Activated CD4-positive, alpha-beta T cell treated with anti-CD3 and anti-CD28 coated beads, Interleukin-2, amount 10 ng/mL, durations not matched to agents 24 days and 14 days (primary cell): ENCODE measurements at regions not wholly inside any gene's neighbourhood (a gene's known extent, or its start where the extent isn't known, plus 50 kb on each side); places are given as distances from the start of the nearest gene placed in this dataset.

Source experiments
- DNase-seq: peaks from one replicate; pipeline ENCODE4 v3.0.0; 2022
- H3K27ac Mint-ChIP-seq: one replicate; pipeline ENCODE4 v1.8.0; 2022; ENCODE audit warnings: mild to moderate bottlenecking, mixed read lengths
- H3K27me3 Mint-ChIP-seq: one replicate; pipeline ENCODE4 v1.8.0; 2022; ENCODE audit warnings: mixed read lengths
- H3K36me3 Mint-ChIP-seq: one replicate; pipeline ENCODE4 v1.8.0; 2022; ENCODE audit warnings: low read depth, mild to moderate bottlenecking, mixed read lengths
- H3K4me1 Mint-ChIP-seq: one replicate; pipeline ENCODE4 v1.8.0; 2021; ENCODE audit warnings: mixed read lengths
- H3K4me3 Mint-ChIP-seq: one replicate; pipeline ENCODE4 v1.8.0; 2022; ENCODE audit warnings: mild to moderate bottlenecking, moderate library complexity, mixed read lengths
- H3K9me3 Mint-ChIP-seq: one replicate; pipeline ENCODE4 v1.8.0; 2021; ENCODE audit warnings: mixed read lengths
- intact Hi-C: fragments of 100-400 bp; cut with micrococcal nuclease; formaldehyde crosslinking; loops from one replicate; pipeline ENCODE4 v1.15.1; 2023

GRCh38 chr12:105699209-105699608 is 368.7 kb downstream of the C12orf75 start:
- intact Hi-C loops: no loop called here
- Mint-ChIP-seq H3K27me3 (peaks cover 4% of the 10 kb centered on the region), H3K9me3 (peaks cover 7% of the 10 kb centered on the region), H3K4me1 (peaks cover 2% of the 10 kb centered on the region), H3K36me3 (no peaks in the 10 kb centered on the region), H3K4me3 (no peak overlapping the region), H3K27ac (no peak overlapping the region)
- DNase-seq: no peak

GRCh38 chr12:105704787-105705186 is 374.3 kb downstream of the C12orf75 start:
- no peak for DNase-seq
- Mint-ChIP-seq H3K36me3 (no peaks in the 10 kb centered on the region), H3K9me3 (no peaks in the 10 kb centered on the region), H3K27me3 (peaks cover 4% of the 10 kb centered on the region), H3K27ac (no peak overlapping the region), H3K4me1 (no peaks in the 10 kb centered on the region), H3K4me3 (no peak overlapping the region)
- intact Hi-C loops: no loop called here

- H3K27me3 Mint-ChIP-seq: peaks cover 4% of the 10 kb centered on the region
- DNase-seq: no peak
- no peaks in the 10 kb centered on the region for H3K36me3 Mint-ChIP-seq
- H3K27ac Mint-ChIP-seq: no peak overlapping the region
- no peak overlapping the region for H3K4me3 Mint-ChIP-seq
- H3K4me1 Mint-ChIP-seq: no peaks in the 10 kb centered on the region
- intact Hi-C loops: no loop called here
- no peaks in the 10 kb centered on the region for H3K9me3 Mint-ChIP-seq
Observed at GRCh38 chr12:105705235-105705634, 374.7 kb downstream of the C12orf75 start.

- intact Hi-C loops: no loop called here
- no peak for DNase-seq
- no peaks in the 10 kb centered on the region for H3K36me3 Mint-ChIP-seq
- no peaks in the 10 kb centered on the region for H3K4me1 Mint-ChIP-seq
- no peaks in the 10 kb centered on the region for H3K9me3 Mint-ChIP-seq
- no peaks in the 10 kb centered on the region for H3K27me3 Mint-ChIP-seq
- H3K27ac Mint-ChIP-seq: no peak overlapping the region
- no peak overlapping the region for H3K4me3 Mint-ChIP-seq
Observed at GRCh38 chr12:105705765-105706164, 375.3 kb downstream of the C12orf75 start.

GRCh38 chr12:105706321-105706972 is 376.0 kb downstream of the C12orf75 start:
- intact Hi-C loops: no loop called here
- no peak overlapping the region for H3K4me3 Mint-ChIP-seq
- DNase-seq: no peak
- H3K27ac Mint-ChIP-seq: no peak overlapping the region
- H3K27me3 Mint-ChIP-seq: no peaks in the 10 kb centered on the region
- no peaks in the 10 kb centered on the region for H3K4me1 Mint-ChIP-seq
- no peaks in the 10 kb centered on the region for H3K9me3 Mint-ChIP-seq
- no peaks in the 10 kb centered on the region for H3K36me3 Mint-ChIP-seq

GRCh38 chr12:105706973-105707334 is 376.5 kb downstream of the C12orf75 start:
- no peaks in the 10 kb centered on the region for H3K36me3 Mint-ChIP-seq
- intact Hi-C loops: no loop called here
- no peaks in the 10 kb centered on the region for H3K4me1 Mint-ChIP-seq
- no peaks in the 10 kb centered on the region for H3K9me3 Mint-ChIP-seq
- DNase-seq: no peak
- H3K4me3 Mint-ChIP-seq: no peak overlapping the region
- no peak overlapping the region for H3K27ac Mint-ChIP-seq
- H3K27me3 Mint-ChIP-seq: no peaks in the 10 kb centered on the region

- DNase-seq: no peak
- H3K9me3 Mint-ChIP-seq: peaks cover 3% of the 10 kb centered on the region
- H3K27ac Mint-ChIP-seq: no peak overlapping the region
- peaks cover 6% of the 10 kb centered on the region for H3K27me3 Mint-ChIP-seq
- H3K36me3 Mint-ChIP-seq: no peaks in the 10 kb centered on the region
- intact Hi-C loops: no loop called here
- no peak overlapping the region for H3K4me3 Mint-ChIP-seq
- H3K4me1 Mint-ChIP-seq: no peaks in the 10 kb centered on the region
Observed at GRCh38 chr12:105713606-105714305, 383.3 kb downstream of the C12orf75 start.

- Mint-ChIP-seq H3K36me3 (no peaks in the 10 kb centered on the region), H3K27me3 (peaks cover 6% of the 10 kb centered on the region), H3K4me1 (no peaks in the 10 kb centered on the region), H3K27ac (no peak overlapping the region), H3K9me3 (peaks cover 3% of the 10 kb centered on the region), H3K4me3 (no peak overlapping the region)
- DNase-seq: no peak
- intact Hi-C loops: no loop called here
Observed at GRCh38 chr12:105716621-105717020, 386.1 kb downstream of the C12orf75 start.

- DNase-seq: no peak
- H3K36me3 Mint-ChIP-seq: no peaks in the 10 kb centered on the region
- intact Hi-C loops: no loop called here
- H3K27me3 Mint-ChIP-seq: peaks cover 7% of the 10 kb centered on the region
- no peak overlapping the region for H3K27ac Mint-ChIP-seq
- H3K9me3 Mint-ChIP-seq: peaks cover 3% of the 10 kb centered on the region
- H3K4me3 Mint-ChIP-seq: no peak overlapping the region
- H3K4me1 Mint-ChIP-seq: no peaks in the 10 kb centered on the region
Observed at GRCh38 chr12:105721051-105721825, 390.7 kb downstream of the C12orf75 start.

- intact Hi-C loops: no loop called here
- Mint-ChIP-seq H3K4me3 (no peak overlapping the region), H3K27ac (no peak overlapping the region), H3K36me3 (no peaks in the 10 kb centered on the region), H3K9me3 (peaks cover 3% of the 10 kb centered on the region), H3K27me3 (peaks cover 5% of the 10 kb centered on the region), H3K4me1 (no peaks in the 10 kb centered on the region)
- DNase-seq: no peak
Observed at GRCh38 chr12:105721891-105722290, 391.4 kb downstream of the C12orf75 start.

GRCh38 chr12:105723066-105723465 is 392.6 kb downstream of the C12orf75 start:
- H3K36me3 Mint-ChIP-seq: no peaks in the 10 kb centered on the region
- H3K4me1 Mint-ChIP-seq: no peaks in the 10 kb centered on the region
- H3K4me3 Mint-ChIP-seq: no peak overlapping the region
- no peak overlapping the region for H3K27ac Mint-ChIP-seq
- peaks cover 3% of the 10 kb centered on the region for H3K9me3 Mint-ChIP-seq
- intact Hi-C loops: no loop called here
- DNase-seq: no peak
- H3K27me3 Mint-ChIP-seq: peaks cover 3% of the 10 kb centered on the region

- DNase-seq: no peak
- Mint-ChIP-seq H3K4me3 (no peak overlapping the region), H3K27me3 (peaks cover 1% of the 10 kb centered on the region), H3K27ac (no peak overlapping the region), H3K36me3 (no peaks in the 10 kb centered on the region), H3K4me1 (no peaks in the 10 kb centered on the region), H3K9me3 (no peaks in the 10 kb centered on the region)
- intact Hi-C loops: no loop called here
Observed at GRCh38 chr12:105723494-105723893, 393.0 kb downstream of the C12orf75 start.

GRCh38 chr12:105724641-105725040 is 394.1 kb downstream of the C12orf75 start:
- H3K27ac Mint-ChIP-seq: no peak overlapping the region
- H3K4me3 Mint-ChIP-seq: no peak overlapping the region
- no peaks in the 10 kb centered on the region for H3K4me1 Mint-ChIP-seq
- H3K36me3 Mint-ChIP-seq: no peaks in the 10 kb centered on the region
- no peaks in the 10 kb centered on the region for H3K9me3 Mint-ChIP-seq
- intact Hi-C loops: no loop called here
- no peak for DNase-seq
- H3K27me3 Mint-ChIP-seq: peaks cover 1% of the 10 kb centered on the region

- DNase-seq: no peak
- H3K4me3 Mint-ChIP-seq: no peak overlapping the region
- H3K27ac Mint-ChIP-seq: no peak overlapping the region
- H3K4me1 Mint-ChIP-seq: no peaks in the 10 kb centered on the region
- no peaks in the 10 kb centered on the region for H3K36me3 Mint-ChIP-seq
- intact Hi-C loops: no loop called here
- peaks cover 1% of the 10 kb centered on the region for H3K27me3 Mint-ChIP-seq
- no peaks in the 10 kb centered on the region for H3K9me3 Mint-ChIP-seq
Observed at GRCh38 chr12:105725054-105725453, 394.6 kb downstream of the C12orf75 start.
